Naive thymus-derived CD4-positive, alpha-beta T cell (primary cell): ENCODE measurements at regions not wholly inside any gene's neighbourhood (a gene's known extent, or its start where the extent isn't known, plus 50 kb on each side); places are given as distances from the start of the nearest gene placed in this dataset.

Source experiments
- ATAC-seq: fragments of 150-1000 bp; cut with Tn5 transposase; 2 replicates; pipeline ENCODE4 v1.10.0; 2021; ENCODE audit warnings: mild to moderate bottlenecking, moderate library complexity
- CTCF ChIA-PET: fragments of 350-600 bp; sonication (Branson Sonifier 250); formaldehyde crosslinking; loops from one replicate; lab custom pipeline; 2021; ENCODE audit warnings: antibody characterized with exemption; lab: Charles Lee
- POLR2A ChIA-PET: fragments of 350-600 bp; sonication (Branson Sonifier 250); formaldehyde crosslinking; loops from one replicate; lab custom pipeline; 2021; ENCODE audit warnings: antibody characterized with exemption, inconsistent platforms; lab: Charles Lee
- DNase-seq, 9 donors: peaks; one replicate each; pipeline versions ENCODE4 v3.0.0 to v3.0.0-alpha.2; 2020 to 2022; ENCODE audit warnings: mixed read lengths in 1 of 9
- H3K27ac ChIP-seq: one replicate; pipeline ENCODE4 v1.7.0; 2013; ENCODE audit warnings: mild to moderate bottlenecking, low read depth, low read length, moderate library complexity
- H3K27me3 ChIP-seq, 2 donors: one replicate each; pipeline ENCODE4 v1.7.0; 2013; ENCODE audit warnings: low read length in 2 of 2, mild to moderate bottlenecking in 2 of 2, moderate library complexity in 2 of 2; ENCODE audit not compliant: control insufficient read depth in 2 of 2, insufficient read depth in 2 of 2
- H3K36me3 ChIP-seq, 3 experiments: 1 replicate in 2 of 3; 2 replicates in 1 of 3; pipeline ENCODE4 v1.7.0; 2013; ENCODE audit warnings: low read length in 3 of 3, mild to moderate bottlenecking in 3 of 3, moderate library complexity in 1 of 3; ENCODE audit not compliant: insufficient read depth in 3 of 3, control insufficient read depth in 2 of 3
- H3K4me1 ChIP-seq, 2 donors: one replicate each; pipeline ENCODE4 v1.7.0; 2013; ENCODE audit warnings: low read length in 2 of 2, mild to moderate bottlenecking in 2 of 2, moderate library complexity in 1 of 2; ENCODE audit not compliant: control insufficient read depth in 2 of 2, insufficient read depth in 2 of 2
- H3K4me3 ChIP-seq: 2 replicates; pipeline ENCODE4 v1.7.0; 2013; ENCODE audit warnings: mild to moderate bottlenecking, low read length
- H3K9me3 ChIP-seq, 3 experiments: 1 replicate in 2 of 3; 2 replicates in 1 of 3; pipeline ENCODE4 v1.7.0; 2013; ENCODE audit warnings: low read length in 3 of 3; ENCODE audit not compliant: control insufficient read depth in 2 of 3
- H3K27ac Mint-ChIP-seq, 9 donors: one replicate each; pipeline ENCODE4 v1.8.0; 2020 to 2022; ENCODE audit warnings: mixed read lengths in 9 of 9, mild to moderate bottlenecking in 8 of 9, moderate library complexity in 5 of 9, inconsistent platforms in 2 of 9
- H3K27me3 Mint-ChIP-seq, 5 donors: one replicate each; pipeline ENCODE4 v1.8.0; 2021 to 2022; ENCODE audit warnings: mixed read lengths in 5 of 5, mild to moderate bottlenecking in 1 of 5
- H3K36me3 Mint-ChIP-seq, 5 donors: one replicate each; pipeline ENCODE4 v1.8.0; 2020 to 2022; ENCODE audit warnings: mixed read lengths in 5 of 5, mild to moderate bottlenecking in 3 of 5, inconsistent platforms in 1 of 5
- H3K4me1 Mint-ChIP-seq, 7 donors: one replicate each; pipeline ENCODE4 v1.8.0; 2020 to 2022; ENCODE audit warnings: mixed read lengths in 7 of 7, mild to moderate bottlenecking in 3 of 7, inconsistent platforms in 1 of 7
- H3K4me3 Mint-ChIP-seq, 10 donors: one replicate each; pipeline ENCODE4 v1.8.0; 2020 to 2022; ENCODE audit warnings: mild to moderate bottlenecking in 10 of 10, mixed read lengths in 10 of 10, moderate library complexity in 6 of 10, inconsistent platforms in 2 of 10
- H3K9me3 Mint-ChIP-seq, 11 donors: one replicate each; pipeline ENCODE4 v1.8.0; 2020 to 2022; ENCODE audit warnings: mixed read lengths in 11 of 11, mild to moderate bottlenecking in 4 of 11, inconsistent platforms in 1 of 11, moderate library complexity in 1 of 11
- intact Hi-C, 2 donors: fragments of 100-400 bp; cut with micrococcal nuclease; formaldehyde crosslinking; loops; one replicate each; pipeline ENCODE4 v1.15.1; 2023

GRCh38 chr18:56273541-56274219 is 364.7 kb downstream of the TXNL1 start:
- Histone ChIP-seq H3K27me3 (no peaks in the 10 kb centered on the region), H3K9me3 (no peaks in the 10 kb centered on the region), H3K36me3 (no peaks in the 10 kb centered on the region), H3K4me3 (no peak overlapping the region), H3K27ac (no peak overlapping the region), H3K4me1 (no peaks in the 10 kb centered on the region)
- Mint-ChIP-seq H3K36me3 (no peaks in the 10 kb centered on the region), H3K9me3 (peaks cover 0 to 9% (median 4%) of the 10 kb centered on the region in 11 donors), H3K27ac (no peak overlapping the region), H3K27me3 (peaks cover 0 to 5% (median 2%) of the 10 kb centered on the region in 5 donors), H3K4me3 (no peak overlapping the region), H3K4me1 (no peaks in the 10 kb centered on the region)
- DNase-seq (no peak), ATAC-seq (no peak)
- POLR2A ChIA-PET, result no interaction called here
- CTCF ChIA-PET, result no interaction called here
- intact Hi-C loops, result no loop called here

- Histone ChIP-seq H3K4me3 (no peak overlapping the region), H3K36me3 (no peaks in the 10 kb centered on the region), H3K27ac (no peak overlapping the region), H3K4me1 (no peaks in the 10 kb centered on the region), H3K27me3 (no peaks in the 10 kb centered on the region), H3K9me3 (no peaks in the 10 kb centered on the region)
- no peak for ATAC-seq
- no peaks in the 10 kb centered on the region for H3K36me3 Mint-ChIP-seq
- H3K27me3 Mint-ChIP-seq, result peaks cover 0 to 13% (median 10%) of the 10 kb centered on the region in 5 donors
- H3K4me1 Mint-ChIP-seq, result peaks cover 0 to 2% (median 0%) of the 10 kb centered on the region in 7 donors
- no peak for DNase-seq
- H3K9me3 Mint-ChIP-seq, result peaks cover 0 to 9% (median 5%) of the 10 kb centered on the region in 11 donors
- no peak overlapping the region for H3K27ac Mint-ChIP-seq
- ChIA-PET CTCF (no interaction called here), POLR2A (no interaction called here)
- intact Hi-C loops, result no loop called here
- H3K4me3 Mint-ChIP-seq, result no peak overlapping the region
Observed at GRCh38 chr18:56270671-56271250, 367.6 kb downstream of the TXNL1 start.

GRCh38 chr18:56269958-56270357 is 368.4 kb downstream of the TXNL1 start:
- Mint-ChIP-seq H3K4me1 (peaks cover 0 to 2% (median 0%) of the 10 kb centered on the region in 7 donors), H3K27me3 (peaks cover 0 to 13% (median 10%) of the 10 kb centered on the region in 5 donors), H3K9me3 (peaks cover 0 to 9% (median 5%) of the 10 kb centered on the region in 11 donors), H3K27ac (no peak overlapping the region), H3K4me3 (no peak overlapping the region), H3K36me3 (no peaks in the 10 kb centered on the region)
- no peaks in the 10 kb centered on the region for H3K36me3 ChIP-seq
- no peaks in the 10 kb centered on the region for H3K4me1 ChIP-seq
- intact Hi-C loops, result no loop called here
- CTCF ChIA-PET, result no interaction called here
- H3K27me3 ChIP-seq, result no peaks in the 10 kb centered on the region
- no peak overlapping the region for H3K27ac ChIP-seq
- DNase-seq, result no peak
- ATAC-seq, result no peak
- POLR2A ChIA-PET, result no interaction called here
- H3K9me3 ChIP-seq, result no peaks in the 10 kb centered on the region
- H3K4me3 ChIP-seq, result no peak overlapping the region

- CTCF ChIA-PET, result no interaction called here
- no peaks in the 10 kb centered on the region for H3K9me3 ChIP-seq
- Mint-ChIP-seq H3K36me3 (no peaks in the 10 kb centered on the region), H3K27ac (no peak overlapping the region), H3K27me3 (peaks cover 0 to 13% (median 10%) of the 10 kb centered on the region in 5 donors), H3K9me3 (peaks cover 0 to 9% (median 5%) of the 10 kb centered on the region in 11 donors), H3K4me1 (peaks cover 0 to 2% (median 0%) of the 10 kb centered on the region in 7 donors), H3K4me3 (no peak overlapping the region)
- DNase-seq, result no peak
- POLR2A ChIA-PET, result no interaction called here
- no peak overlapping the region for H3K27ac ChIP-seq
- ATAC-seq, result no peak
- no peaks in the 10 kb centered on the region for H3K4me1 ChIP-seq
- intact Hi-C loops, result no loop called here
- no peaks in the 10 kb centered on the region for H3K36me3 ChIP-seq
- H3K27me3 ChIP-seq, result no peaks in the 10 kb centered on the region
- no peak overlapping the region for H3K4me3 ChIP-seq
Observed at GRCh38 chr18:56268952-56269351, 369.4 kb downstream of the TXNL1 start.

GRCh38 chr18:56267334-56267733 is 371.1 kb downstream of the TXNL1 start:
- Histone ChIP-seq H3K4me1 (no peaks in the 10 kb centered on the region), H3K4me3 (no peak overlapping the region), H3K9me3 (no peaks in the 10 kb centered on the region), H3K36me3 (no peaks in the 10 kb centered on the region), H3K27ac (no peak overlapping the region), H3K27me3 (no peaks in the 10 kb centered on the region)
- no peak for DNase-seq
- H3K27ac Mint-ChIP-seq, result peak overlapping the region in 1 of 9 donors; percentile 72
- peaks cover 0 to 2% (median 0%) of the 10 kb centered on the region in 7 donors for H3K4me1 Mint-ChIP-seq
- peaks cover 0 to 8% (median 4%) of the 10 kb centered on the region in 11 donors for H3K9me3 Mint-ChIP-seq
- intact Hi-C loops, result no loop called here
- peaks cover 0 to 13% (median 10%) of the 10 kb centered on the region in 5 donors for H3K27me3 Mint-ChIP-seq
- ChIA-PET POLR2A (no interaction called here), CTCF (no interaction called here)
- H3K4me3 Mint-ChIP-seq, result no peak overlapping the region
- H3K36me3 Mint-ChIP-seq, result no peaks in the 10 kb centered on the region
- ATAC-seq, result no peak

GRCh38 chr18:56258178-56258577 is 380.2 kb downstream of the TXNL1 start:
- Mint-ChIP-seq H3K27me3 (peaks cover 0 to 4% (median 0%) of the 10 kb centered on the region in 5 donors), H3K4me1 (no peaks in the 10 kb centered on the region), H3K36me3 (no peaks in the 10 kb centered on the region), H3K27ac (no peak overlapping the region), H3K4me3 (no peak overlapping the region), H3K9me3 (peaks cover 0 to 8% (median 0%) of the 10 kb centered on the region in 11 donors)
- ATAC-seq, result peak; percentile 26
- Histone ChIP-seq H3K9me3 (no peaks in the 10 kb centered on the region), H3K27ac (no peak overlapping the region), H3K4me1 (no peaks in the 10 kb centered on the region), H3K36me3 (no peaks in the 10 kb centered on the region), H3K4me3 (no peak overlapping the region), H3K27me3 (no peaks in the 10 kb centered on the region)
- CTCF ChIA-PET, result no interaction called here
- no peak for DNase-seq
- POLR2A ChIA-PET, result no interaction called here
- intact Hi-C loops, result no loop called here

- Mint-ChIP-seq H3K36me3 (no peaks in the 10 kb centered on the region), H3K9me3 (peaks cover 0 to 8% (median 0%) of the 10 kb centered on the region in 11 donors), H3K4me3 (no peak overlapping the region), H3K27ac (no peak overlapping the region), H3K27me3 (peaks cover 0 to 4% (median 0%) of the 10 kb centered on the region in 5 donors), H3K4me1 (no peaks in the 10 kb centered on the region)
- ChIA-PET POLR2A (no interaction called here), CTCF (no interaction called here)
- no peak for DNase-seq
- Histone ChIP-seq H3K9me3 (no peaks in the 10 kb centered on the region), H3K36me3 (no peaks in the 10 kb centered on the region), H3K27me3 (no peaks in the 10 kb centered on the region), H3K4me1 (no peaks in the 10 kb centered on the region), H3K4me3 (no peak overlapping the region), H3K27ac (no peak overlapping the region)
- intact Hi-C loops, result no loop called here
- ATAC-seq, result peak; percentile 61
Observed at GRCh38 chr18:56257205-56257604, 381.2 kb downstream of the TXNL1 start.
